Esophagus muscularis mucosa (tissue), 4 donors: ENCODE measurements at regions not wholly inside any gene's neighbourhood (a gene's known extent, or its start where the extent isn't known, plus 50 kb on each side); places are given as distances from the start of the nearest gene placed in this dataset.

Experiments
- DNase-seq: peaks from one replicate; pipeline ENCODE4 v3.0.0-alpha.2; 2017; ENCODE audit errors: extremely low spot score
- H3K27ac ChIP-seq, 4 donors: fragments of 200-600 bp; sonication (generic); replicated peaks in 1 of 4; 1 replicate in 3 of 4; 2 replicates in 1 of 4; pipeline ENCODE4 v1.5.1; 2016 to 2019; ENCODE audit warnings: mild to moderate bottlenecking in 1 of 4
- H3K27me3 ChIP-seq, 4 donors: fragments of 200-600 bp; sonication (generic); one replicate each; pipeline versions ENCODE4 v1.5.1 to v1.6.0; 2016 to 2019
- H3K36me3 ChIP-seq, 4 donors: fragments of 200-600 bp; sonication (generic); one replicate each; pipeline ENCODE4 v1.5.1; 2016 to 2019
- H3K4me1 ChIP-seq, 4 donors: fragments of 200-600 bp; sonication (generic); one replicate each; pipeline ENCODE4 v1.5.1; 2016 to 2019
- H3K4me3 ChIP-seq, 4 donors: fragments of 200-600 bp; sonication (generic); 1 replicate in 2 of 4; 2 replicates in 2 of 4; pipeline ENCODE4 v1.5.1; 2016 to 2019; ENCODE audit warnings: mild to moderate bottlenecking in 4 of 4, moderate library complexity in 1 of 4
- H3K9me3 ChIP-seq, 4 donors: fragments of 200-600 bp; sonication (generic); 1 replicate in 3 of 4; 2 replicates in 1 of 4; pipeline ENCODE4 v1.5.1; 2016 to 2019
- CTCF ChIP-seq, 3 experiments: fragments of 200-600 bp in 2 of 3; fragments of 450-650 bp in 1 of 3; sonication (generic) in 2 of 3; IDR thresholded peaks; one replicate each; pipeline ENCODE4 v1.5.1; 2017 to 2019; ENCODE audit warnings: antibody characterized with exemption in 3 of 3, mild to moderate bottlenecking in 2 of 3, moderate library complexity in 1 of 3
- EP300 ChIP-seq: sonication (generic); formaldehyde crosslinking; IDR thresholded peaks from one replicate; pipeline ENCODE4 v1.6.1; 2017; ENCODE audit warnings: antibody characterized with exemption
- POLR2A ChIP-seq: fragments of 450-650 bp; IDR thresholded peaks from one replicate; pipeline ENCODE4 v1.6.1; 2017; ENCODE audit warnings: antibody characterized with exemption, moderate library complexity, mild to moderate bottlenecking, low read depth
- POLR2AphosphoS5 ChIP-seq, 2 donors: sonication (generic); formaldehyde crosslinking; IDR thresholded peaks; one replicate each; pipeline ENCODE4 v1.6.1; 2017; ENCODE audit warnings: antibody characterized with exemption in 2 of 2
- WGBS: methylation state at CpG from one replicate; pipeline ENCODE4 v1.1.5; 2018; 5-methylcytosine and 5-hydroxymethylcytosine counted together
- intact Hi-C: fragments of 100-400 bp; cut with DNase I; formaldehyde crosslinking; loops from one replicate; pipeline ENCODE4 v1.15.1; 2023

- TF ChIP-seq EP300 (no peak), POLR2A (no peak), CTCF (IDR thresholded peaks at IDR 0.05) (no peak), POLR2AphosphoS5 (IDR thresholded peaks at IDR 0.05) (no peak)
- 89% methylated on average over 9 of the region's 9 CpGs for WGBS
- H3K27me3 ChIP-seq: peaks cover 0 to 56% (median 0%) of the 10 kb centered on the region in 4 donors
- intact Hi-C loops: no loop called here
- no peaks in the 10 kb centered on the region for H3K36me3 ChIP-seq
- no peaks in the 10 kb centered on the region for H3K9me3 ChIP-seq
- H3K27ac ChIP-seq: no peak overlapping the region
- H3K4me1 ChIP-seq: no peaks in the 10 kb centered on the region
- no peak overlapping the region for H3K4me3 ChIP-seq
- DNase-seq: no peak
These were observed 514.0 kb downstream of the TBC1D22A start for GRCh38 chr22:47276450-47276820.

DNA sequence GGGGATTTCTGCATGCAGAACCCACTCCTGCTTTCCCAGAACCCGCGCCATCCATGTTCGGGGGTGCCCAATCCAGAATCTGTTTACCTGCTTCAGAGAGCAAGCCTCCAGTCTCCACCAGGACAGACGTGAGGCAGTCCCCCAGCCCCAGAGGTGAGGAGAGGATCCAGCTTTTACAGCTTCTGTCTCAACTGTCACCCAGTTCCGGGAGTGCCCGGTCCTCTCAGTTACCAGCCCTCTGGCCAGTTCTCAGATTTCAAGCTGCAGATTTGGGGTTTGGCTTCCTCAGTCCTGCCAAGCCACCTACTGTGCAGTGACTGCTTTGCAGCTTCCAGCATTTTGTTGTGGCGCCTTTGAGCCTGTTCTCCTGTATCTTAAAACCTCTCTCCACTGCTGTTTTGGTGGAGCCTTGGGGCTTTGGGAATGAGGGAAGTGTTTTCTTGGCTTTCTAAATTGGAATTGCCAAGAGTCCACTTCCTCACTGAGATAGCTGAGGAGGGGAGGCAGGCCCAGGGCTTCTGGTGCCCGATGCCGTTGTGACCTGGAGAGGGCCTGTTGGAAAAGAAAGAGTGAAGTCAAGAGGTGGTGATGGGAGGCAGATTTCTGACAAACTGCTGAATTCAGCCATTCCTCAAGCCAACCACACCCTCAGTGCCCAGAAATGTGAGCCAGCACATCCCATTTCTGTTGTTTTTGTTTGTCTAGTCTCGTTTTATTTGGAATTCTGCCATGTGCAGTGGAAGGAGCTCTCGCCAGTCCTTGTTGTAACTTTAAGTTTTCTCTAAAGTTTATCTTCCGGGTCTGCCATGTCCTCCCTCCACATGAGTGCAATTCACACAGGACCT, 513.4 kb downstream of the TBC1D22A start:
- no peak overlapping the region for H3K4me3 ChIP-seq
- no peak for TF ChIP-seq CTCF (IDR thresholded peaks at IDR 0.05)
- no peak for TF ChIP-seq EP300
- TF ChIP-seq POLR2AphosphoS5 (IDR thresholded peaks at IDR 0.05): no peak
- TF ChIP-seq POLR2A: no peak
- DNase-seq: no peak
- no peaks in the 10 kb centered on the region for H3K4me1 ChIP-seq
- peaks cover 0 to 56% (median 0%) of the 10 kb centered on the region in 4 donors for H3K27me3 ChIP-seq
- peaks cover 0 to 4% (median 2%) of the 10 kb centered on the region in 4 donors for H3K9me3 ChIP-seq
- H3K27ac ChIP-seq: no peak overlapping the region
- H3K36me3 ChIP-seq: no peaks in the 10 kb centered on the region
- WGBS: 60% methylated on average over 12 of the region's 12 CpGs
- intact Hi-C loops: no loop called here

DNA sequence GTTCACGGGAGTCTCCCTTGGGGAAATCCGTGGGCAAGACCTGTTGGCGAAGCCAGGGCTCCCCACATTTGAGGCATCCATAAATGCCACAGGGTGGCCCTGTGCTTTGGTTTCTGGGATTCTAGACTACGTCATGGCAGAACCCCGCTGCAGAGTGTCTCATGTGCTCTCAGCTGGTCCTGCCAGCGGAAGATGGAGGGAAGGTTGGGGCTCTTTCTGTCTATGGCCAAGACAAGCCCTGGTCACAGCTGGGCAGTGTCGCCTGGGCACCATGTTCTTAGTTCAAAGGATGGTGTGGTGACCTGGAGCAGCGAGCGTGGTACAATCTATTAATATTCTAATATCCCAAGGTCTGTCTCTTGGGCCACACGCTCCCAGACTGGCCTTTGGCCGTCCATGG, 511.7 kb downstream of the TBC1D22A start:
- intact Hi-C loops: no loop called here
- no peak for DNase-seq
- H3K27ac ChIP-seq: no peak overlapping the region

GRCh38 chr22:47270463-47271135, 508.1 kb downstream of the TBC1D22A start:
- intact Hi-C loops: no loop called here
- Histone ChIP-seq H3K36me3 (no peaks in the 10 kb centered on the region), H3K27ac (no peak overlapping the region), H3K4me3 (no peak overlapping the region), H3K4me1 (no peaks in the 10 kb centered on the region), H3K27me3 (peaks cover 0 to 18% (median 0%) of the 10 kb centered on the region in 4 donors), H3K9me3 (peaks cover 0 to 18% (median 8%) of the 10 kb centered on the region in 4 donors)
- DNase-seq: no peak
- WGBS: 84% methylated on average over 11 of the region's 14 CpGs
- TF ChIP-seq POLR2AphosphoS5 (IDR thresholded peaks at IDR 0.05): no peak
- no peak for TF ChIP-seq CTCF (IDR thresholded peaks at IDR 0.05)
- TF ChIP-seq POLR2A: no peak
- TF ChIP-seq EP300: no peak

More for the DNA sequence above, 511.7 kb downstream of the TBC1D22A start:
- 94% methylated on average over 11 of the region's 11 CpGs for WGBS
- no peaks in the 10 kb centered on the region for H3K36me3 ChIP-seq
- H3K9me3 ChIP-seq: peaks cover 0 to 11% (median 8%) of the 10 kb centered on the region in 4 donors
- peaks cover 0 to 53% (median 0%) of the 10 kb centered on the region in 4 donors for H3K27me3 ChIP-seq
- TF ChIP-seq EP300: no peak
- no peak for TF ChIP-seq POLR2AphosphoS5 (IDR thresholded peaks at IDR 0.05)
- TF ChIP-seq CTCF (IDR thresholded peaks at IDR 0.05): no peak
- no peak for TF ChIP-seq POLR2A
- H3K4me3 ChIP-seq: no peak overlapping the region
- no peaks in the 10 kb centered on the region for H3K4me1 ChIP-seq
